Activated CD8-positive, alpha-beta memory T cell treated with anti-CD3 and anti-CD28 coated beads, Interleukin-2, amount 50 U/mL, for 4 hours (primary cell): ENCODE measurements at regions not wholly inside any gene's neighbourhood (a gene's known extent, or its start where the extent isn't known, plus 50 kb on each side); places are given as distances from the start of the nearest gene placed in this dataset.

Experiments used
- DNase-seq: peaks from one replicate; pipeline ENCODE4 v3.0.0-alpha.2; 2020

GRCh38 chr12:41930866-41931437 is 213.7 kb downstream of the GXYLT1 start:
- DNase-seq, result no peak

GRCh38 chr12:41924111-41924510 is 220.6 kb downstream of the GXYLT1 start:
- no peak for DNase-seq

GRCh38 chr12:41923351-41923750 is 221.3 kb downstream of the GXYLT1 start:
- DNase-seq, result no peak

GRCh38 chr12:41920355-41920754 is 224.3 kb downstream of the GXYLT1 start:
- no peak for DNase-seq

- DNase-seq, result no peak
Measured at GRCh38 chr12:41919526-41920261, 225.0 kb downstream of the GXYLT1 start.

GRCh38 chr12:41919048-41919447 is 225.6 kb downstream of the GXYLT1 start:
- no peak for DNase-seq

- no peak for DNase-seq
Measured at GRCh38 chr12:41917938-41918341, 226.7 kb downstream of the GXYLT1 start.

- DNase-seq, result no peak
Measured at GRCh38 chr12:41917181-41917580, 227.5 kb downstream of the GXYLT1 start.

- no peak for DNase-seq
Measured at GRCh38 chr12:41910578-41911320, 233.9 kb downstream of the GXYLT1 start.

GRCh38 chr12:41908206-41908605 is 236.5 kb downstream of the GXYLT1 start:
- no peak for DNase-seq

GRCh38 chr12:41907550-41907949 is 237.1 kb downstream of the GXYLT1 start:
- DNase-seq, result no peak

- DNase-seq, result no peak
Measured at GRCh38 chr12:41907021-41907420, 237.7 kb downstream of the GXYLT1 start.

- no peak for DNase-seq
Measured at GRCh38 chr12:41905759-41906297, 238.8 kb downstream of the GXYLT1 start.

- no peak for DNase-seq
Measured at GRCh38 chr12:41905073-41905758, 239.5 kb downstream of the GXYLT1 start.

- DNase-seq, result no peak
Measured at GRCh38 chr12:41904041-41904440, 240.6 kb downstream of the GXYLT1 start.

- no peak for DNase-seq
Measured at GRCh38 chr12:41903014-41903708, 241.5 kb downstream of the GXYLT1 start.

- DNase-seq, result no peak
Measured at GRCh38 chr12:41899577-41899976, 245.1 kb downstream of the GXYLT1 start.

- DNase-seq, result no peak
Measured at GRCh38 chr12:41897593-41897992, 247.1 kb downstream of the GXYLT1 start.

- no peak for DNase-seq
Measured at GRCh38 chr12:41893491-41893890, 251.2 kb downstream of the GXYLT1 start.

- DNase-seq, result no peak
Measured at GRCh38 chr12:41892302-41892701, 252.4 kb downstream of the GXYLT1 start.

- no peak for DNase-seq
Measured at GRCh38 chr12:41891226-41891625, 253.4 kb downstream of the GXYLT1 start.

GRCh38 chr12:41888285-41888684 is 256.4 kb downstream of the GXYLT1 start:
- no peak for DNase-seq
